ENCODE measurements at regions not wholly inside any gene's neighbourhood (a gene's known extent, or its start where the extent isn't known, plus 50 kb on each side); places are given as distances from the start of the nearest gene placed in this dataset.

GRCh38 chr9:18371141-18371540 lies 102.8 kb upstream of the ADAMTSL1 start:
- TF ChIP-seq, protein P1, sequence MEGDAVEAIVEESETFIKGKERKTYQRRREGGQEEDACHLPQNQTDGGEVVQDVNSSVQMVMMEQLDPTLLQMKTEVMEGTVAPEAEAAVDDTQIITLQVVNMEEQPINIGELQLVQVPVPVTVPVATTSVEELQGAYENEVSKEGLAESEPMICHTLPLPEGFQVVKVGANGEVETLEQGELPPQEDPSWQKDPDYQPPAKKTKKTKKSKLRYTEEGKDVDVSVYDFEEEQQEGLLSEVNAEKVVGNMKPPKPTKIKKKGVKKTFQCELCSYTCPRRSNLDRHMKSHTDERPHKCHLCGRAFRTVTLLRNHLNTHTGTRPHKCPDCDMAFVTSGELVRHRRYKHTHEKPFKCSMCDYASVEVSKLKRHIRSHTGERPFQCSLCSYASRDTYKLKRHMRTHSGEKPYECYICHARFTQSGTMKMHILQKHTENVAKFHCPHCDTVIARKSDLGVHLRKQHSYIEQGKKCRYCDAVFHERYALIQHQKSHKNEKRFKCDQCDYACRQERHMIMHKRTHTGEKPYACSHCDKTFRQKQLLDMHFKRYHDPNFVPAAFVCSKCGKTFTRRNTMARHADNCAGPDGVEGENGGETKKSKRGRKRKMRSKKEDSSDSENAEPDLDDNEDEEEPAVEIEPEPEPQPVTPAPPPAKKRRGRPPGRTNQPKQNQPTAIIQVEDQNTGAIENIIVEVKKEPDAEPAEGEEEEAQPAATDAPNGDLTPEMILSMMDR (conservative IDR thresholded peaks at IDR 0.05; ENCODE audit: low read depth, low read length) = no peak
- no peak for TF ChIP-seq EZH2phosphoT487 (IDR thresholded peaks at IDR 0.05; ENCODE audit: borderline replicate concordance, low read length)
